ENCODE measurements at regions not wholly inside any gene's neighbourhood (a gene's known extent, or its start where the extent isn't known, plus 50 kb on each side); places are given as distances from the start of the nearest gene placed in this dataset.

- Histone ChIP-seq H3K4me3 (no peak overlapping the region), H3K36me3 (no peaks in the 10 kb centered on the region), H3K27me3 (no peaks in the 10 kb centered on the region), H3K9me3 (no peaks in the 10 kb centered on the region), H3K4me1 (no peaks in the 10 kb centered on the region), H3K27ac (no peak overlapping the region)
- ATAC-seq: peak; percentile 65 to 87 (median 82)
- no peak for DNase-seq
- intact Hi-C loops (cut with DNase I): no loop called here
- WGBS (ENCODE audit: insufficient coverage, low coverage, low lambda C conversion rate, missing lambda C conversion rate): 71% methylated on average over 1 of the region's 1 CpG
- TF ChIP-seq POLR2A (IDR thresholded peaks at IDR 0.05) (no peak), CTCF (IDR thresholded peaks at IDR 0.05) (peak; percentile 15 to 57 (median 32))
Measured at GRCh38 chr4:166594326-166594946, 639.9 kb downstream of the SPOCK3 start.

GRCh38 chr4:166600264-166600663, 634.0 kb downstream of the SPOCK3 start:
- DNase-seq: no peak
- Histone ChIP-seq H3K9me3 (no peaks in the 10 kb centered on the region), H3K27ac (no peak overlapping the region), H3K36me3 (no peaks in the 10 kb centered on the region), H3K4me3 (no peak overlapping the region), H3K4me1 (no peaks in the 10 kb centered on the region), H3K27me3 (no peaks in the 10 kb centered on the region)
- no peak for ATAC-seq
- 44% methylated on average over 1 of the region's 1 CpG for WGBS (ENCODE audit: insufficient coverage, low coverage, low lambda C conversion rate, missing lambda C conversion rate)
- intact Hi-C loops (cut with DNase I): no loop called here
- TF ChIP-seq POLR2A (IDR thresholded peaks at IDR 0.05) (no peak), CTCF (IDR thresholded peaks at IDR 0.05) (no peak)

- ATAC-seq (peak in 1 of 4 donors; percentile 28), DNase-seq (no peak)
- Histone ChIP-seq H3K9me3 (no peaks in the 10 kb centered on the region), H3K27me3 (no peaks in the 10 kb centered on the region), H3K27ac (no peak overlapping the region), H3K4me3 (no peak overlapping the region), H3K36me3 (no peaks in the 10 kb centered on the region), H3K4me1 (no peaks in the 10 kb centered on the region)
- intact Hi-C loops (cut with DNase I): no loop called here
- WGBS (ENCODE audit: insufficient coverage, low coverage, low lambda C conversion rate, missing lambda C conversion rate): 71% methylated on average over 7 of the region's 8 CpGs
- TF ChIP-seq CTCF (IDR thresholded peaks at IDR 0.05): no peak
- TF ChIP-seq POLR2A (IDR thresholded peaks at IDR 0.05): no peak
Measured at GRCh38 chr4:166602068-166602467, 632.2 kb downstream of the SPOCK3 start.

- 52% methylated on average over 6 of the region's 6 CpGs for whole genome bisulfite sequencing (ENCODE audit: insufficient coverage, low coverage, low lambda C conversion rate, missing lambda C conversion rate)
- Histone ChIP-seq H3K4me1 (no peaks in the 10 kb centered on the region), H3K27me3 (no peaks in the 10 kb centered on the region), H3K27ac (no peak overlapping the region), H3K9me3 (no peaks in the 10 kb centered on the region), H3K4me3 (no peak overlapping the region), H3K36me3 (no peaks in the 10 kb centered on the region)
- TF ChIP-seq POLR2A (IDR thresholded peaks at IDR 0.05): no peak
- no peak for TF ChIP-seq CTCF (IDR thresholded peaks at IDR 0.05)
- ATAC-seq (no peak), DNase-seq (no peak)
- intact Hi-C loops (cut with DNase I): no loop called here
Measured at GRCh38 chr4:166622425-166622977, 611.8 kb downstream of the SPOCK3 start.
